Gastrocnemius medialis (tissue), 4 donors: ENCODE measurements at regions not wholly inside any gene's neighbourhood (a gene's known extent, or its start where the extent isn't known, plus 50 kb on each side); places are given as distances from the start of the nearest gene placed in this dataset.
A peak's percentile ranks its signal among the peaks of the same experiment; 100 is the strongest.
"Not testable (repeated sequence)": the region's sequence is repeated elsewhere in the genome, so short reads cannot be mapped to it uniquely, and the experiment has no call there.

Experiments used
- ATAC-seq, 2 donors: fragments of 150-250 bp; one replicate each; pipeline ENCODE4 v1.9.1; 2016
- DNase-seq, 2 donors: peaks; one replicate each; pipeline ENCODE4 v3.0.0-alpha.2; 2019
- H3K27ac ChIP-seq, 4 donors: fragments of 200-600 bp; sonication (generic); 1 replicate in 1 of 4; 2 replicates in 3 of 4; pipeline ENCODE4 v1.5.1; 2016 to 2018; ENCODE audit warnings: mild to moderate bottlenecking in 2 of 4, moderate library complexity in 1 of 4
- H3K27me3 ChIP-seq, 3 donors: fragments of 200-600 bp; sonication (generic) in 2 of 3; 1 replicate in 1 of 3; 2 replicates in 2 of 3; pipeline versions ENCODE4 v1.5.1 to v1.6.0; 2016 to 2019; ENCODE audit warnings: mild to moderate bottlenecking in 1 of 3, moderate library complexity in 1 of 3
- H3K36me3 ChIP-seq, 2 donors: fragments of 200-600 bp; sonication (generic) in 1 of 2; one replicate each; pipeline ENCODE4 v1.5.1; 2017 to 2018
- H3K4me1 ChIP-seq, 2 donors: fragments of 200-600 bp; sonication (generic) in 1 of 2; one replicate each; pipeline ENCODE4 v1.5.1; 2016 to 2017; ENCODE audit warnings: mild to moderate bottlenecking in 2 of 2
- H3K4me3 ChIP-seq, 4 donors: fragments of 200-600 bp; sonication (generic) in 3 of 4; 1 replicate in 1 of 4; 2 replicates in 3 of 4; pipeline ENCODE4 v1.5.1; 2016 to 2019; ENCODE audit warnings: mild to moderate bottlenecking in 2 of 4
- H3K9me3 ChIP-seq, 3 donors: fragments of 200-600 bp; sonication (generic) in 2 of 3; 1 replicate in 1 of 3; 2 replicates in 2 of 3; pipeline ENCODE4 v1.5.1; 2016 to 2019
- POLR2A ChIP-seq, 2 donors: fragments of 450-650 bp; IDR thresholded peaks; one replicate each; pipeline ENCODE4 v1.6.1; 2017; ENCODE audit warnings: antibody characterized with exemption in 2 of 2, mild to moderate bottlenecking in 2 of 2, moderate library complexity in 2 of 2
- in situ Hi-C, 4 donors: fragments of 200-750 bp; cut with MboI; loops; one replicate each; pipeline versions ENCODE4 v1.15.0 to v1.8.0; 2017; ENCODE audit warnings: low sequenced_read_pairs in 4 of 4
- intact Hi-C: fragments of 100-400 bp; cut with DNase I; formaldehyde crosslinking; loops from one replicate; pipeline ENCODE4 v1.15.1; 2023; ENCODE audit warnings: low total_unique reads
- TF ChIP-seq, protein P1 (sequence below), 5 experiments: fragments of 450-650 bp in 3 of 5; fragments of 200-600 bp in 2 of 5; sonication (generic) in 2 of 5; IDR thresholded peaks in 4 of 5; conservative IDR thresholded peaks in 1 of 5; 1 replicate in 4 of 5; 2 replicates in 1 of 5; pipeline ENCODE4 v1.5.1; 2016 to 2019; ENCODE audit warnings: antibody characterized with exemption in 5 of 5, mild to moderate bottlenecking in 3 of 5, moderate library complexity in 3 of 5

DNA sequence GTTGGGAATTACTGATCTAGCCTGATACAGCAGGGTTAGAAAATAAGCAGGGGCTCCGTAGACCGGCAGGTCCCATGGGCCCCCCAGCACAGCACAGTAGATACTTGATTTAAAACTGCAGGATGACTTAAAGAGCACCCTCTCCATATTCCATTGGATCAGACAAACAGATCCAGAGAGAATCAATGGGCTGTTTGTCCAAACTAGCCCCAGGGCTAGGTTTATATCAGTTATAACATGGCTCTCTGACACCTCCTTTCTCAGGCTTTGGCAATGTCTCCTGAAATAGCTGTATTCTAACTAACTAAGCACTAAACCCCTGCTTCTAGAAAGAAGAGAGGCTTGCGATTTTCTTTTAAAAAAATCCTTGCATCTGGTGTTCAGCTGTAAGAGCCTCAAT lies 100.4 kb upstream of the GALNT18 start:
- H3K27ac ChIP-seq = no peak overlapping the region
- H3K27me3 ChIP-seq = no peaks in the 10 kb centered on the region
- intact Hi-C loops (no loop called here), in situ Hi-C loops (no loop called here)
- DNase-seq (no peak), ATAC-seq (no peak)
- no peak overlapping the region for H3K4me3 ChIP-seq
- no peaks in the 10 kb centered on the region for H3K4me1 ChIP-seq
- no peaks in the 10 kb centered on the region for H3K36me3 ChIP-seq
- TF ChIP-seq, protein P1, sequence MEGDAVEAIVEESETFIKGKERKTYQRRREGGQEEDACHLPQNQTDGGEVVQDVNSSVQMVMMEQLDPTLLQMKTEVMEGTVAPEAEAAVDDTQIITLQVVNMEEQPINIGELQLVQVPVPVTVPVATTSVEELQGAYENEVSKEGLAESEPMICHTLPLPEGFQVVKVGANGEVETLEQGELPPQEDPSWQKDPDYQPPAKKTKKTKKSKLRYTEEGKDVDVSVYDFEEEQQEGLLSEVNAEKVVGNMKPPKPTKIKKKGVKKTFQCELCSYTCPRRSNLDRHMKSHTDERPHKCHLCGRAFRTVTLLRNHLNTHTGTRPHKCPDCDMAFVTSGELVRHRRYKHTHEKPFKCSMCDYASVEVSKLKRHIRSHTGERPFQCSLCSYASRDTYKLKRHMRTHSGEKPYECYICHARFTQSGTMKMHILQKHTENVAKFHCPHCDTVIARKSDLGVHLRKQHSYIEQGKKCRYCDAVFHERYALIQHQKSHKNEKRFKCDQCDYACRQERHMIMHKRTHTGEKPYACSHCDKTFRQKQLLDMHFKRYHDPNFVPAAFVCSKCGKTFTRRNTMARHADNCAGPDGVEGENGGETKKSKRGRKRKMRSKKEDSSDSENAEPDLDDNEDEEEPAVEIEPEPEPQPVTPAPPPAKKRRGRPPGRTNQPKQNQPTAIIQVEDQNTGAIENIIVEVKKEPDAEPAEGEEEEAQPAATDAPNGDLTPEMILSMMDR (IDR thresholded peaks at IDR 0.05 in 4 of 5, conservative IDR thresholded peaks at IDR 0.05 in 1 of 5) = no peak
- no peak for TF ChIP-seq POLR2A (IDR thresholded peaks at IDR 0.05)
- H3K9me3 ChIP-seq = no peaks in the 10 kb centered on the region

DNA sequence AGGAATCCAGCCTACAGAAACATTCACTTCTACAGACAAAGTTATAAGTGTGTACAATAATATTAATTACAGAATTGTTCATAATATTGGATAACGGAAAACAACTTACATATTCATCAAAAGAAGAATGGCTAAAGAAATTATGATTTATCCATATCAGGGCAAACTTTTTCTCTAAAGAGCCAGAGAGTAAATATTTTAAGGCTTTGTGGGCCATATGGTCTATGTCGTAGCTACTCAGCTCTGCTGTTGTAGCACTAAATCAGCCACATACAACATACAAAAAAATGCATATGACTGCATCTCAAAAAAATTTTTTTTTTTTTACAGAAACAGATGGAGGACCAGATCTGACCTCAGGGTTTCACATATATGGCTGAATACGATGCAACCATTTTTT lies 96.7 kb upstream of the GALNT18 start:
- no peaks in the 10 kb centered on the region for H3K4me1 ChIP-seq
- TF ChIP-seq, protein P1 (IDR thresholded peaks at IDR 0.05 in 4 of 5, conservative IDR thresholded peaks at IDR 0.05 in 1 of 5) = no peak
- TF ChIP-seq POLR2A (IDR thresholded peaks at IDR 0.05) = no peak
- H3K36me3 ChIP-seq = no peaks in the 10 kb centered on the region
- in situ Hi-C loops = no loop called here
- intact Hi-C loops = no loop called here
- H3K27ac ChIP-seq = no peak overlapping the region
- no peaks in the 10 kb centered on the region for H3K27me3 ChIP-seq
- no peaks in the 10 kb centered on the region for H3K9me3 ChIP-seq
- DNase-seq (no peak), ATAC-seq (no peak)
- no peak overlapping the region for H3K4me3 ChIP-seq

DNA sequence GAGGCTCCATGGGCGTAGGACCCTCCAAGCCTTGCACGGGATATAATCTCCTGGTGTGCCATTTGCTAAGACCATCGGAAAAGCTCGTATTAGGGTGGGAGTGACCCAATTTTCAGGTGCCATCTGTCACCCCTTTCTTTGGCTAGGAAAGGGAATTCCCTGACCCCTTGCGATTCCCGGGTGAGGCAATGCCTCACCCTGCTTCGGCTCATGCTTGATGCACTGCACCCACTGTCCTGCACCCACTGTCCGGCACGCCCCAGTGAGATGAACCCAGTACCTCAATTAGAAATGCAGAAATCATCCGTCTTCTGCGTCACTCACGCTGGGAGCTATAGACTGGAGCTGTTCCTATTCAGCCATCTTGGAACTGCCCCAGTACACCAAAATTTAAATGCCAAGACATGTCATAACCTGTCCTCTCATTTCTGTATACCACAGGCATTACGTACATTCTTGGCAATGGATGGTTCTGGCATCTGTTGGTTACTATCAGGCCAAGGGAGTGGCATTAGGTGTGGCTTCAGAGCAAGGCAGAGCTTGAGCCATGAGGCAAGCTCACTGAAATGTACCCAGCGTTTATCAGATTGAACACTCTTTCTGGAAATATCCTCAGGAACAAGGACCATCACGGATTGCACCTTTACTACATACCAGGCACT lies 95.4 kb upstream of the GALNT18 start:
- H3K36me3 ChIP-seq = no peaks in the 10 kb centered on the region
- no peaks in the 10 kb centered on the region for H3K4me1 ChIP-seq
- H3K27ac ChIP-seq = no peak overlapping the region
- no peaks in the 10 kb centered on the region for H3K9me3 ChIP-seq
- in situ Hi-C loops (no loop called here), intact Hi-C loops (no loop called here)
- TF ChIP-seq, protein P1 (IDR thresholded peaks at IDR 0.05 in 4 of 5, conservative IDR thresholded peaks at IDR 0.05 in 1 of 5) = no peak
- TF ChIP-seq POLR2A (IDR thresholded peaks at IDR 0.05) = no peak
- no peaks in the 10 kb centered on the region for H3K27me3 ChIP-seq
- ATAC-seq = peak in 1 of 2 donors; percentile 39
- DNase-seq = no peak
- H3K4me3 ChIP-seq = no peak overlapping the region

DNA sequence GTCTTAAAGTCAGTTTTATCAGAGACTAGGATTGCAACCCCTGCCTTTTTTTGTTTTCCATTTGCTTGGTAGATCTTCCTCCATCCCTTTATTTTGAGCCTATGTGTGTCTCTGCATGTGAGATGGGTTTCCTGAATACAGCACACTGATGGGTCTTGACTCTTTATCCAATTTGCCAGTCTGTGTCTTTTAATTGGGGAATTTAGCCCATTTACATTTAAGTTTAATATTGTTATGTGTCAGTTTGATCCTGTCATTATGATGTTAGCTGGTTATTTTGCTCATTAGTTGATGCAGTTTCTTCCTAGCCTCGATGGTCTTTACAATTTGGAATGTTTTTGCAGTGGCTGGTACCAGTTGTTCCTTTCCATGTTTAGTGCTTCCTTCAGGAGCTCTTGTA lies 93.3 kb upstream of the GALNT18 start:
- H3K27ac ChIP-seq, ATAC-seq, H3K27me3 ChIP-seq, H3K4me1 ChIP-seq, DNase-seq, H3K9me3 ChIP-seq, H3K4me3 ChIP-seq, in situ Hi-C loops, intact Hi-C loops, H3K36me3 ChIP-seq: not testable (repeated sequence)

DNA sequence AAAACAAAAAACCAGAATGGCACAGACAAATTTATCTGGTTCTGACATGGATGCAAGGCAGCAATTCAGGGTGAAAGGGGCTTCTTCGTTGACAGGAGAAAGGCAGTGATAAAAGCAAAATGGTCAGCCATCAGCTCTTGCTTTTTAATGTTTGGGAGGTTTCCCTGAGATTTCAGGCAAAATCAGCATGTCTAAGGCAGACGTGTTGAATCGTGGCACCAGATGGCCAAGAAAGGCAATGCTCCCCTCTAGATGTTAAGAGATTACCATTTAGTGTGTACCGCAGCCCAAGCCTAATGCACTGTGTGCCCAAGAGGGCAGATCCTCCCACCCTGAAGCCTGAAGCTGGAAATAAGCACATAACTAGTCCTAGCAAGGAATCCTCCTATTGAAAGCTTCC lies 88.8 kb upstream of the GALNT18 start:
- no peak overlapping the region for H3K27ac ChIP-seq
- TF ChIP-seq, protein P1 (IDR thresholded peaks at IDR 0.05 in 4 of 5, conservative IDR thresholded peaks at IDR 0.05 in 1 of 5) = no peak
- no peak for TF ChIP-seq POLR2A (IDR thresholded peaks at IDR 0.05)

More for the DNA sequence above, 88.8 kb upstream of the GALNT18 start:
- Histone ChIP-seq H3K27me3 (no peaks in the 10 kb centered on the region), H3K9me3 (no peaks in the 10 kb centered on the region), H3K4me1 (peaks cover 0 to 5% of the 10 kb centered on the region in 2 donors), H3K4me3 (no peak overlapping the region), H3K36me3 (no peaks in the 10 kb centered on the region)
- intact Hi-C loops = no loop called here
- DNase-seq = no peak
- in situ Hi-C loops = no loop called here
- ATAC-seq = no peak
